GM21515 (cell line): ENCODE measurements at regions not wholly inside any gene's neighbourhood (a gene's known extent, or its start where the extent isn't known, plus 50 kb on each side); places are given as distances from the start of the nearest gene placed in this dataset.

Source experiments
- ATAC-seq: cut with Tn5 transposase; IDR thresholded peaks from one replicate; pipeline ENCODE4 v1.9.1; 2021; ENCODE audit not compliant: unreplicated experiment

DNA sequence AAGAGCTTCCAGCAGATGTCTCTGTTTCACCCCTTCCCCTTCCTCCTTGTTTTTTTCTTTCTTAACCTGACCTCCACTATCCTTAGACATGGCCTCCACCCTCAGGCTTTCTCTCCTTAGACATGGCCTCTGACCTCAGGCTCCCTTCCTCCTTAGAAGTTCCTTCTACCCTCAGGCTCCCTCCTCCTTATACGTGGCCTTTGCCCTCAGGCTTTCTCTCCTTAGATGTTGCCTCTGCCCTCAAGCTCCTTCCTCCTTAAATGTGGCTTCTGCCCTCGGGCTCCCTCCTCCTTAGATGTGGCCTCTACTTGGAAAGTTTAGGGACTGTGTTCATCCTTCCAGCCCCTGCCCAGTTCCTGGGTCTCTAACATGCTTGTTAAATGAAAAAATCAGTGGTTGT, 180.4 kb upstream of the S1PR3 start:
- ATAC-seq = no peak

DNA sequence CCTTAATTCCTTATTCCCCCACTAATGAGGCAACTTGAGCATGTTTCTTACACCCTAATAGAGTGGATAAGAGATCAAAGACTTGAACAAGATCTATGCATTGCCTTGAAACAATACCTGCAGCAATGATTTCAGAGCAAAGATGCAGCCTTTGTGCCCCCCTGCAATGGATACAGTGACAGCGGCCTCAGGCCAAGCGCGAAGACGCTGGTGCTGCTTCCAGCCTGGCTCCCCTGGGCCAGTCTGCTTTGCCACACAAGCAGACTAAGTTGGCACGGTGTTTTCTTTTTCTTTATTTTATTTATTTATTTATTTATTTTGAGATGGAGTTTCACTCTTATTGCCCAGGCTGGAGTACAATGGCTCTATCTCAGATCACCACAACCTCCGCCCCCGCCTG, 179.8 kb upstream of the S1PR3 start:
- ATAC-seq = no peak

DNA sequence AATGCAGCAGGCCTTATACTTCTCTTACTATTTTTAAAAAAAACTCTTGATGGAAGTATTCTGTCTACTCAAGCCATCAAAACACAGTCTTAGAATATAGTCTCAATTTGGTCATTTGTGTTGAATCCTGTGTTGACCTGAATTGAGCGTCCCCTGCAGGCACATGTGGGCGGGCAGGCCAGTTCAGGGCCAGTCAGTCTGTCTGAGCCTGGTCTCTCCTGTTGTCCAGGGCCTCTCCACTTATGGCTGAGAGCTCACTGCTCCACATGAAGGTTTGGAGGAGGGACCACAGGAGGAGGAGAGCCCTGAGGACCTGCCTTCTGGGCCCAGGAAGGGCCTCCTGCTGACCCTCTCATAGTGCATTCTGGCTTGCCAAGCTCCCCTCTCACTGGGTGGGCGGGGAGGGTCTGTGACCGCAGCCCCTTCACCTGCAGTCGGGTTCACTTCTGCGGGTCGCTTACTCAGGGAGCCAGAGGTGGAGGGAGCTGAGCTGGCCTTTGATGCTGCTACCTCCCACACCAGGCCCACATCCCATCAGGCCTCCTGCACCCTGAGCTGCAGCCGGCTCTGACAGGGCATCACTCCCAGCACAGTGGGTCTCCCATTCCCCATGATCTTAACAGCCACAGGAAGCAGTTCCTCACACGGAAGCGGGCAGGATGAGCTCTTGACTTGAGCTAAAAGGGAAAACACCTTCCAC, 178.2 kb upstream of the S1PR3 start:
- ATAC-seq = no peak

DNA sequence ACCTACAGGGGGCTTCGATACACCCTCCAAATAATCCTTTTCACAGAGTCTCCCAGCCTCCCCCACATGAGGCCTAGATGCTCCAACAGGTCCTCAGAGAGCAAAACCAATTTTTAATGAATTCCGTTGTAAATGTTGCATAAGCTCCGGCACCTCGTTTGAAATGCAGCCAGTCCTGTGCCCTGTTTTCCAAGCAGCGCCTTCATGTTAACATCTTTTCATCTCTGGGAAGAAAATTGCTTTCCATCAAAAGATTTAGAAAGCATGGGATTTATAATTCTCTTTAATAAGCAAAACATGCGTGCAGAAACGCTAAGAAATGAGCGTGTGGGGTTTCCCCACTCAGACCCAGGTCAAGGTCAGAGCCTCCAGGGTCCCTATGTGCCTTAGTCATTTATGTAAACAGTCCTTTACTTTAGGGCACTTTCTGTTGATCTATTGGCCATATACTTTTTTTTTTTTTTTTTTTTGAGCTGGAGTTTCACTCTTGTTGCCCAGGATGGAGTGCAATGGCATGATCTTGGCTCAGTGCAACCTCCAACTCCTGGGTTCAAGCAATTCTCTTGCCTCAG, 177.5 kb upstream of the S1PR3 start:
- ATAC-seq = no peak

DNA sequence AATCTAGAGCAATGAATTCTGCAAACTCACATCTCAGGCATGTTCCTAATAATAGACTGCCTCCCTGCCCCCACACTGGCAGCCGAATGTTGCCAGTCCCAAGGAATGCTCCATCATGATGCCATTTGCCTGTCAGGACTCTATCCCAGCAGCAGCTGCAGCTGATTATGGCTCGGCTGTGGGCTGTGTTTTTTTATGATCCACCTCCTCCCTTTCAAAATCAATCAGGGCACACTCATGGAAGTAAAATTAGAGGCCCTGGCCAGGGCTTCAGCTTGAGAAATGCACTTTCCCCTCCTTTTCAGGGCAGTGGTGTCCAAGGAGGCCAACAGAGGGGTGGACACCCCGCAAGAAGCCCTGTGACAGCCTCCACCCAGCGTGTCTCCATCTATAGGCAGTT, 176.7 kb upstream of the S1PR3 start:
- ATAC-seq = no peak

DNA sequence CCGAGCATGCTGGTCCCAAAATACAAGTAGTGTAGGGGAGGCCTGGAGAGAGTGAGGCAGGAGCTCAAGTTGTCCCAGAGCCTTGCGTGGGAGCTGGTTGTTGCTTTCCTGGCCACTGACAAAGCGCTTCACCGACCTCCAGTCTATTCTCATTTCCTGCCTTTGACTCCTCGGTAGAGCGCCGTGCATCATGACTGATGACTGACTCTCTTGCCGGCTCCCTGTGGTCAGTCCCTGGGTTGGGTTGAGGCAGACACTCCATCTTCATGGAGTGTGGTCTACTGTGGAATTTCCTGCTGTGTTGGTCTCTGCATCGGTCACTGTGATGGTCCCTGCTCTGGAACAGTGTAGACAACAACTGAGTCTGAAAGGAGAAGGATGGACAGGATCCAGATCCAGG, 175.1 kb upstream of the S1PR3 start:
- no peak for ATAC-seq

DNA sequence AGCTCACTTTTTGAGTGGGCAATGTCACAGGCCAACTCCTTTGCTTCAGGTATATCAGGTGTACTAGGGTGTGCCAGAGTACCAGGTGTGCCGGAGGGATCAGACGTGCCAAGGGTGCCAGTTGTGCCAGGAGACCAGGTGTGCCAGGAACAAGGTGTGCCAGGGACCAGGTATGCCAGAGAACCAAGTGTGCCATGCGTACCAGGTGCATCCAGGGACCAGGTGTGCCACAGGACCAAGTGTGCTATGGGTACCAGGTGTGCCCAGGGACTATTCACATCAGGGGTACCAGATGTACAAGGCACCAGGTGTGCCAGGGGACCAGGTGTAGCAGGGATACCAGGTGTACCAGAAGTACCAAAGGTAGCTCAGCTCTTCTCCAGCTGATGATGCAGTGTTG, 174.7 kb upstream of the S1PR3 start:
- no peak for ATAC-seq

DNA sequence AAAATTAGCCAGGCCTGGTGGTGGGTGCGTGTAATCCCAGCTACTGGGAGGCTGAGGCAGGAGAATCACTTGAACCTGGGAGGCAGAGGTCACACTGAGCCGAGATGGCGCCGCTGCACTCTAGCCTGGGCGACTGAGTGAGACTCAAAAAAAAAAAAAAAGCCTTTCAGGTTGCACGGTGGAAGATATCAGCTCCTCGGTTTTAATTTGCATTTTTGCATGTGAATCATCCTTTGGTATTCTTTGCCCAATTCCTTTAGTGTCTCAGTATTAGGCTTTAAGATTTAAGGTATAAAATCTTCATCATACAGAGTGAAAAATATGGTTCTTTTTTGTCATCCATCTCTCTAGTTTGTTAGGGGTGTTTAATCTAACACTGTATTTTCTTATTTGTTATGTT, 173.6 kb upstream of the S1PR3 start:
- no peak for ATAC-seq

DNA sequence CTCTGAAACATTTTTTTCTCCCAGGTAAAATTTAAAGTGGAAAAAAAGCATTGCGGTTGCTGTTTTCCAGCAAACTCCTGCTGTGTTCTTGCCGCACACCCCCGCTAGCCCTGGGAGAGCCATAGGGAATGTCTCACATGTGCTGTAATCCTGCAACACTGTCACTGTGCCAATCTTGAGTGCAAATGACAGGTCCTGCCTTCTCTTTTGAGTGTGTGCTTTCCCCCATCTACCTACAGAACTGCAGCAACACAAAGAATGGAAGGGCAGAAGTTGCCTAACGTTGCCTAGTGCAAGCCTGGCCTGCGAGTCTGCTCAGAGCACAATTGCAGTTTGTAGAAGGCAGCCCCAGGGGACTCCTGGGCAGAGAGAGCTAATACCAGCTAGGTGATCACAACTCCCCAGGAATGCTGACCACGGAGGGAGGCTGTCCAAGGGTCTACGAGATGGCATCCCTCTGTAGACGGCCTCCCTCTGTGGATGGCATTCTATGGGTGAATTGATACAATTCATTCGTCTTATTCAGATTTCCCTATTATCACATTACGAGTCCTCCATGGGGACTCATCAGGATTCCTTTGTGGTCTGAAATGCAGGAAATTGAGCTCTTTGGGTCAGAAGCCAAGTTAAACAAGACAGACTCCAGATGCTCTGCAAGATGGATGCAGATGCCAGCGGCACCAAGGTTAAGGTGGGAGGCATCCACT, 172.6 kb upstream of the S1PR3 start:
- ATAC-seq = no peak

DNA sequence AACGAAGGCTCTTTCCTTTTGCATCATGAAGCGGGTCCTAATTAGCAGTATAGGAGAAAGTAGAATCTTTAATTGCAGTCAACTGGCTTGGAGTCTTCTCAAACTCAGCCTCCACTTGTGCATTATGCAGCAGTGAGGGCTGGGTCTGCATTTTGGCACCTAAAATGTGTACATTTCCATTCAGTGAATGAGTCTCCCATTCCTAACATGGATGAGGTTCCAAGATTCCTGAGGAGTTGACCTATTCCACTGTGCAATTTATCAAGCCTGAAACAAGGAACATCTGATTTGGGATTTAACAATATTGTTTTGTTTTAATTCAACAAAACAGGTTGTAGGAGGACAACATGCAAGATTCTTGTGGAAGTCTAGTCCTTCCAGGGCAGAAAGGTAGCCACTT, 171.8 kb upstream of the S1PR3 start:
- no peak for ATAC-seq

DNA sequence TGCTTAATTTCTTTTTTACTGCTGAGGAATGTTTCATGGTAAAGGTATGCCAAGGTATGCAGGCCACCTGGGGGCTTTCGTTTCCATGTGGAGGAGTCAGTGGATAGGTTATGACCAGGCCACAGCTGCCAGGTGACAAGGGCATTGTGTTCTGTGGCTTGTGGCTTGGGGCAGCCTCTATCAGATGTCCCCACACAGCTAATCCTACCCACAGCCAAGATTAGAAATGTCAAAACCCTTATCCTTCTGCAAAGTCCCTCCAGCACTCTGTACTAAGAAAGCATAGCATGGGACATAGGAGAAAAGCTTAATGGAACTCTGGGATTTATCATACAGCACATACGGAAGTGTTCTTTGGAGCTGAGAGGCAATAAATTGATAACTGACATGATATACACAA, 171.2 kb upstream of the S1PR3 start:
- no peak for ATAC-seq

DNA sequence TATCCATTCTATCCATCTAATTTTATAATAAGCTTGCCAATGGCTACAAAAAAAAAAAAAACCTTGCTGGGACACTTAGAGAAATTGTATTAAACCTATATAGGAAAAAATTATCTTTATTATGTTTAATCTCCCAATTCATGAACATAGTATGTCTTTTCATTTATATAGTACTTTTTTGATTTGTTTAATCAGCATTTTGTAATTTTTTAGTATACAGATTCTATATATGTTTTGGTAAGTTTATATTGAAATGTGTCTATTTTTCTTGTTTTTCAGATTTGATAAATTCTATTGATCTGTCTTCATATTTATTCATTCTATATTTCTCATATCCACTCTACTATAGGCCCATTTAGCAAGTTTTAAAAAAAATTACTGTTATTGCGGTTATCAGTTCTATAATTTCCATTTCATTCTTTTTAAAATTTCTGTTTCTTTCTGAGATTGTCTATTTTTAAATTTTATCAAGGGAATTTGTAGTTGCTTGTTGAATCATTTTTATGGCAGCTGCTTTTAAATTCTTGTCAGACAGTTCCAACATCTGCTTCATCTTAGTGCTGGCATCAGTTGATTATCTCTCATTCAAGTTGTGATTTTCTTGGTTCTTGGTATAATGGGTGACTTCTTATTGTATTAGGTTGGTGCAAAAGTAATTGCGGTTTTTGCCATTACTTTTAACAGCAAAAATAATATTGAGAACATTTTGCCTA, 170.1 kb upstream of the S1PR3 start:
- no peak for ATAC-seq

DNA sequence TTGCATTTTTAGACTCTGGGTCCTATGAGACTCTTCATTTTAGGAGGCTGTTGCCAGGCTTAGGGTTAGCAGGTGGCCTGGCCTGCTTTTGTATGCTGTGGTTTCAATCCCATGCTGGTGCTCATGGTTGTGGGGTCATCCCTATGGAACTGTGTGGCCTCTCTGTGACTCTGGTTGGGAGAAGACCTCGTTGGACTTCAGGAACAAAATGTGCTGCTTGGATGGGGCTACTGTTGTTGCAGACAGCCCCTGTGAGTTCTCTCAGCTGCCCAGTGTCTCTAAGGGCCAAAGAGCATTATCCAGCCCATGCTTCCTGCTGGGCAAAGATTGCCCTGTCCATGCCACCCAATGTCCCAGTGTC, 169.5 kb upstream of the S1PR3 start:
- no peak for ATAC-seq

DNA sequence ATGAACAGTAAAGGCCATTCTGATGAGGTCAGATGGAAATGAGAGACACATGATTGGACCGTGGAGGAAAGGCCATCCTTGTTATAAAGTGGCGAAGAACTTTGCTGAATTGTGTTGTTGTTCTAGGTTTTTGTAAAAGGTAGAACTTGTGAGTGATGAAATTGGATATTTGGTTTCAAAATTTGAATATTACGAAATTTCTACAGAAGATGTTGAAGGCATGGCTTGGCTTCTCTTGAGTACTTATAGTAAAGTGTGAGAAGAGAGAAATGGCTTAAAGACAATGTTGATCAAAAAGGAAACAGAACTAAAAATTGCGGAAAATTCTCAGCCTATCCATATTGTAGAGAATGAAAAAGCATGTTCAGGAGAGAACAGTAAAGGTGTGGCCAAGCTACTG, 166.6 kb upstream of the S1PR3 start:
- ATAC-seq = no peak

DNA sequence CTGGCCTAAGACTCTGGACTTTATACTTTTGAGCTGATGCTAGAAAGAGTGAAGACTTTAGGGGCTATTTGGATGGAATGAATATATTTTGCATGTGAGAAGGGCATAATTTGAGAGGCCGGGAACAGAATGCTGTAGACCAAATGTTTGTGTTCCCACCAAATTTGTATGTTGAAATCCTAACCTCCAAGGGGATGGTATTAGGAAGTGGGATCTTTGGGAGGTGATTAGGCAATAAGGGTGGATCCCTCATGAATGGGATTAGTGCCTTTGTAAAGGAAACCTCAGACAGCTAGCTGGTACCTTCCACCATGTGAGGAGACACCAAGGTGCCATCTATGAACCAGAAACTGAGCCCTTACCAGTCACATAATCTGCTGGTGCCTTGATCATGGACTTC, 165.1 kb upstream of the S1PR3 start:
- ATAC-seq = no peak

DNA sequence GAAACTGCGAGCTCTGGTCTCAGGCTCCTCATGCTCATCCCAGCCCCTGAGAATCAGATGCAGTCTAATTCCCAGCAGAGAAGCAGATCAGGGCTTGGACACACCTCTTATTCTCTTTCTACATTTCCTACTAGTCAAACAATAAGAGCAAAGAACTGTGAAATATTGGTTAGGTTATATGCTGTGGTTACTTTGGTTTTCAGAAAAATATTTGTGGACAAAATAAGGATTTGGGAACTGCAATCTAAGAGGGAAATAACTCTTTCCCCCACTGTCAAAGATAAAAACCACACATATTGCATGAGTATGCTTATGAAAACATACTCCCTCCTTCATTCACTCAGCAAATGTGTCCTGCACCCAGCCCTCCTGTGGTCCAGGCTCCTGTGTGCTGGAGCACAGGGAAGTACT, 164.5 kb upstream of the S1PR3 start:
- no peak for ATAC-seq

DNA sequence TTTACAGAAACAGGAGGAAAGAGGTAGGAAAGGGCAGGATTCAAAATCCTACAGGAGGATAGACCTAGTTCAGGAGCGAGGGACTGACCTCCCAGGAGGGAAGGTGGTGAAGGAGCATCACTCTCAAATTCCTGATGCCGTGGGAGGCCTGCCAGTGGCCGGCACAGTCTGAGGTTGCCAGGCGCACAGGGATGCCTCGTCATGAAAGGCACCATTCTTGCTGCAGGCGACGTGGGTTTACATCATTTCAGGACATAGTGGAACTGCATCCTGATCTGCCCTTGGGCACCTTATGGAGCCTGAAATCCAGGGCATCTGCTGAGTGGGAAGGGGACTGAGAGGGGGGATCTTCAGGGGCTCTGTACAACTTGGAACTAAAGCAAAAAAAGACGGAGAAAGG, 163.2 kb upstream of the S1PR3 start:
- ATAC-seq = no peak

DNA sequence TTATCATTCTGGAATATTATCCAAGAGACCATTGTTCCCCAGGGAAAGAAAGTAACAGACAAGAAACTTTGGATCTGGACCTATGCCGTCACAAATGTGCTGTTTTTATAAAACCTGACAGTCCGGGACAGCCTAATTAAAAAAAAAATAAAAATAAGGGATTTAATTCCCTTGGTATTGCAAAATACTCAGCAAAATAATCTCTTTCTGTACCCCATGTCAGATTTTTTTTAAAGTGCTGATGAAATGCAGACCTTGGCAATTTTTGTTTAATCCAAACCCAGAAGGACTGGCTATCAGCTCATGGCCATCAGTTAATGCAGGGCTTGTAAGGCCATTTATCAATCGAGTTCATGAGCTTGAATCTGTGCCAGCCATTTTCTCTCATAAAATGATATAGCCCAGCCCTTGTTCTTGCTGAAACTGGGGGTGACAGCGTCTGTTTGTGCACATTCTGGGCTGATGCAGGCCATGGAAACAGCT, 162.7 kb upstream of the S1PR3 start:
- ATAC-seq = no peak

DNA sequence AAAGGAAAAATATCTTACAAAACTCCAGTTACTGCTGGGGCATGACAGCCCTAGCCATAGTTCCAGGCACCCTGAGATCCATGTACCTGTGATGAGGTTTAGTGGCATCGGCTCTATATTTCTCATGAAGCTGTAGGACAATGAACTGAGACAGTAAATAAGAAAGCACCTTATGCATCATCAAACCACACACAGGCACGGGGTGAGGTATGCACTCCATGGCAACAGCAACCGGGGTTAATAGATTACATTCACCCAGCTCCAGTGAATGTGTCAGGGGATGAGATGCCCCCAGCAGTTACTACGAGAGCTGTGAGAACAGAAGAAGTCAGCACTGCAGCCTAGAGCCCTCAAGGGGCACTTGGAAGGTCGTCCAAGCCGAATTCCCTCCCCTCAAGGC, 162.0 kb upstream of the S1PR3 start:
- ATAC-seq = no peak

DNA sequence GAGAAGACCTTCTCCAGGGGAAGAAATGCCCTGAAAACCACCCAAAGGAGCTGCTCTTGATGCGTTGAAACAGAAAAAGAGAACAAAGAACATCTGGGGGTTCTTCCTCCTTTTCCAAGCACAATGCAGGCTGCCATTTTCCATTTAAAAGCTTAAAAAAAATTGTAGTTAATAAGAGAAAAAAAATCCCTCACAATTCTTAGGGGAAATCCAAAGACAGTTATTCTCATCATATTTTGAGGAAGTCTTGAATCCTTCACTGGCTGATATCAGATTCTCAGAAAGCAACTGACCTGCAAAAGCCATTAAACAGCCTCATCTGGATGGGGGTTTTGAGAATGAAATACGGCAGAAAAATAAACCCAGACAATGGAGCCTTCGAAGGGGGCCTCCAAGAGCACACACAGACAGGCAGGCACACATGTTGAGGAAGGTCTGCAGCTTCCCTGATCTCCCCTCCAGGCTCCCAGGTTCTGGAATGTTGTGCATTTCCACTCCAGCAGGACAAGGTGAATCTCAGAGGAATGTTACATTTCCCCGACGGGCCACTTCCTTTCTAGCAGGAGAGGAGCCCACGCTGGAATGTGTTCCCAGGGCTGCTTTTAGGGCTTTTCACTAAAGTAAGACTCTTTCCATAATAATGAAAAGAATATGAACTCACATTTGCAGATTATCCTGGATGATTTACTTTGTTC, 159.4 kb upstream of the S1PR3 start:
- no peak for ATAC-seq

DNA sequence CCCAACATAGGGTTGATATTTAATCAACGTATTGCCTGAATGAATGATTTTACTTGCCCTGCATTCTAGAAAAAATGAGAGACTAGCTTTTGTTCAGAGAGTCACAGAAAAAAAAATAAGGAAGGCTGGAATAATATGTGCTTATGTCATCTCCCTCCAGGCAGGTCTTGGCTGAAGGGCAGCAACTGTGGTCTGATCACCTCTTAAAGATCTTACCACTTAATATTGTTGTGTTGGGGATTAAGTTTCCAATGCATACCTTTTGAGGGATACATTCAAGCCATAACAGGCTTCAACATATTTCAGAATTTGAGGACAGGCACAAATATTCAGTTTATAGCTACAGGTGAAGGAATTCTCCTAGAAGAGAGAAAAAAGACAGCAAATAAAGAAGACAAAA, 157.3 kb upstream of the S1PR3 start:
- ATAC-seq = no peak
